SU-DHL-6 (cell line): ENCODE measurements at regions not wholly inside any gene's neighbourhood (a gene's known extent, or its start where the extent isn't known, plus 50 kb on each side); places are given as distances from the start of the nearest gene placed in this dataset.

Experiments
- CTCF ChIP-seq: fragments of 200-600 bp; sonication (generic); IDR thresholded peaks from one replicate; pipeline ENCODE4 v1.5.1; 2017; ENCODE audit warnings: antibody characterized with exemption, mild to moderate bottlenecking, low read length, moderate library complexity; ENCODE audit not compliant: insufficient read depth, poor library complexity, severe bottlenecking
- EZH2phosphoT487 ChIP-seq: fragments of 200-600 bp; sonication (generic), shearing (Covaris generic); conservative IDR thresholded peaks from 2 replicates; pipeline ENCODE4 v1.6.1; 2018; ENCODE audit warnings: mild to moderate bottlenecking, antibody characterized with exemption, low read length, moderate library complexity, mixed read lengths

GRCh38 chr19:29278716-29279115 lies 65.8 kb upstream of the UQCRFS1 start:
- TF ChIP-seq CTCF, result no peak
- TF ChIP-seq EZH2phosphoT487, result no peak
